B cell (primary cell): ENCODE measurements at regions not wholly inside any gene's neighbourhood (a gene's known extent, or its start where the extent isn't known, plus 50 kb on each side); places are given as distances from the start of the nearest gene placed in this dataset.

Experiments
- ATAC-seq: fragments of 200-7000 bp; cut with Tn5 transposase; one replicate; pipeline ENCODE4 v1.10.0; 2021; ENCODE audit warnings: low read depth, mild to moderate bottlenecking, moderate number of reproducible peaks, moderate library complexity
- CTCF ChIA-PET: fragments of 350-600 bp; sonication (Branson Sonifier 250); formaldehyde crosslinking; loops from one replicate; lab custom pipeline; 2021; ENCODE audit warnings: antibody characterized with exemption, inconsistent platforms; lab: Charles Lee
- POLR2A ChIA-PET: fragments of 350-600 bp; sonication (Branson Sonifier 250); formaldehyde crosslinking; loops from one replicate; lab custom pipeline; 2021; ENCODE audit warnings: antibody characterized with exemption; lab: Charles Lee
- DNase-seq: peaks from one replicate; pipeline ENCODE4 v3.0.0; 2013
- H2AFZ ChIP-seq: 2 replicates; pipeline ENCODE4 v1.6.1; 2012; ENCODE audit warnings: mild to moderate bottlenecking, low read depth, low read length; ENCODE audit not compliant: insufficient read depth, poor library complexity, severe bottlenecking
- H3K27ac ChIP-seq, 2 donors: 1 replicate in 1 of 2; 2 replicates in 1 of 2; pipeline ENCODE4 v1.5.1; 2012 to 2013; ENCODE audit warnings: low read length in 2 of 2, mild to moderate bottlenecking in 2 of 2, moderate library complexity in 1 of 2
- H3K27me3 ChIP-seq, 4 experiments: fragments of 200-600 bp in 1 of 4; sonication (generic) in 1 of 4; replicated peaks in 1 of 4; 1 replicate in 2 of 4; 2 replicates in 2 of 4; pipeline versions ENCODE4 v1.6.1 to v1.7.0; 2013 to 2016; ENCODE audit warnings: low read length in 3 of 4, mild to moderate bottlenecking in 2 of 4, mixed read lengths in 1 of 4, moderate library complexity in 1 of 4; ENCODE audit not compliant: insufficient read depth in 4 of 4, control insufficient read depth in 3 of 4; ENCODE audit errors: control extremely low read depth in 1 of 4
- H3K36me3 ChIP-seq, 2 experiments: replicated peaks in 1 of 2; 1 replicate in 1 of 2; 2 replicates in 1 of 2; pipeline versions ENCODE4 v1.6.1 to v1.7.1; 2013; ENCODE audit warnings: low read length in 1 of 2; ENCODE audit not compliant: insufficient read depth in 2 of 2, control insufficient read depth in 1 of 2; ENCODE audit errors: control extremely low read depth in 1 of 2, extremely low read depth in 1 of 2
- H3K4me1 ChIP-seq, 2 donors: fragments of 200-600 bp in 1 of 2; sonication (generic) in 1 of 2; 1 replicate in 1 of 2; 2 replicates in 1 of 2; pipeline versions ENCODE4 v1.5.1 to v1.6.1; 2013 to 2017; ENCODE audit warnings: low read length in 2 of 2; ENCODE audit not compliant: control insufficient read depth in 2 of 2, insufficient read depth in 2 of 2
- H3K4me2 ChIP-seq: replicated peaks from 2 replicates; pipeline ENCODE3; 2012; ENCODE audit warnings: mild to moderate bottlenecking, low read depth, low read length; ENCODE audit not compliant: poor library complexity, severe bottlenecking
- H3K4me3 ChIP-seq, 5 experiments: fragments of 200-600 bp in 1 of 5; sonication (generic) in 1 of 5; 1 replicate in 3 of 5; 2 replicates in 2 of 5; pipeline versions ENCODE4 v1.5.1 to v1.7.0; 2011 to 2016; ENCODE audit warnings: low read length in 4 of 5, mild to moderate bottlenecking in 4 of 5, low read depth in 2 of 5, control low read depth in 1 of 5, moderate library complexity in 1 of 5; ENCODE audit not compliant: insufficient read depth in 1 of 5; ENCODE audit errors: control extremely low read depth in 1 of 5, extremely low read depth in 1 of 5
- H3K79me2 ChIP-seq: fragments of 200-600 bp; sonication (generic); one replicate; pipeline ENCODE4 v1.6.0; 2016; ENCODE audit warnings: low read length; ENCODE audit not compliant: control insufficient read depth, insufficient read depth
- H3K9ac ChIP-seq: fragments of 200-600 bp; sonication (generic); 2 replicates; pipeline ENCODE4 v1.6.1; 2017; ENCODE audit warnings: mild to moderate bottlenecking, low read length, moderate library complexity
- H3K9me3 ChIP-seq, 3 donors: one replicate each; pipeline versions ENCODE4 v1.6.1 to v1.7.1; 2013; ENCODE audit warnings: low read length in 2 of 3; ENCODE audit not compliant: control insufficient read depth in 2 of 3, insufficient read depth in 1 of 3; ENCODE audit errors: control extremely low read depth in 1 of 3
- H4K20me1 ChIP-seq: 2 replicates; pipeline ENCODE4 v1.6.0; 2012; ENCODE audit warnings: mild to moderate bottlenecking, low read length; ENCODE audit not compliant: insufficient read depth, control insufficient read depth, poor library complexity, severe bottlenecking
- H3K27ac Mint-ChIP-seq: one replicate; pipeline ENCODE4 v1.8.0; 2021; ENCODE audit warnings: mixed read lengths
- H3K27me3 Mint-ChIP-seq: one replicate; pipeline ENCODE4 v1.8.0; 2021; ENCODE audit warnings: mixed read lengths
- H3K4me1 Mint-ChIP-seq: one replicate; pipeline ENCODE4 v1.8.0; 2021; ENCODE audit warnings: mixed read lengths
- H3K4me3 Mint-ChIP-seq: one replicate; pipeline ENCODE4 v1.8.0; 2021; ENCODE audit warnings: mixed read lengths
- H3K9me3 Mint-ChIP-seq: one replicate; pipeline ENCODE4 v1.8.0; 2022; ENCODE audit warnings: mixed read lengths; ENCODE audit not compliant: insufficient read depth
- EZH2 ChIP-seq: IDR thresholded peaks from 2 replicates; pipeline ENCODE4 v1.6.1; 2012; ENCODE audit warnings: borderline replicate concordance, low read depth, mild to moderate bottlenecking, moderate library complexity, low read length; ENCODE audit not compliant: insufficient read depth, poor library complexity, severe bottlenecking
- WGBS: methylation state at CpG from one replicate; pipeline ENCODE4 v1.1.5; 2013; ENCODE audit warnings: missing lambda C conversion rate; ENCODE audit not compliant: insufficient coverage; 5-methylcytosine and 5-hydroxymethylcytosine counted together
- intact Hi-C: fragments of 100-400 bp; cut with micrococcal nuclease; formaldehyde crosslinking; loops from one replicate; pipeline ENCODE4 v1.10.0; 2022
- TF ChIP-seq, protein P1 (sequence below): fragments of 200-600 bp; IDR thresholded peaks from one replicate; pipeline ENCODE4 v1.8.0; 2022; ENCODE audit warnings: antibody characterized with exemption, mild to moderate bottlenecking

DNA sequence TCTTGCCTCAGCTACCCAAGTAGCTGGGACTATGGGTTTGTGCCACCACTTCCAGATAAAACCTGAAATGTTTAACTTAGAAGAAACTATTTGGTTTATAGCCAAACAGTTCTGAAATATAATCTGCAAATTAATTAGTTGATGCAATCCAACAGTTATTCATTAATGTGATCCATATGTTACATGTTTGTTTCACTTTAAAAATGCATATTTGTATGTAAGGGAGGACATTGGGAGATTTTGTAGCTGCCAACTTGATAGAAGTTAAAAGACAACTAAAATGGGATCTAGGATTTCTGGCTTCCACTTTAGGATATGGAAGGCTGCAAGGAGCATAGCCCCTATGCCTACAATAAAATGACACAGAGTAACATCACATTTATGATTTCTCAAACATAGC, 532.5 kb upstream of the SLC10A2 start:
- no peaks in the 10 kb centered on the region for H3K27me3 Mint-ChIP-seq
- no peak for ATAC-seq

GRCh38 chr13:103573446-103573845, 507.2 kb upstream of the SLC10A2 start:
- Mint-ChIP-seq H3K27me3 (no peaks in the 10 kb centered on the region), H3K4me3 (no peak overlapping the region), H3K4me1 (no peaks in the 10 kb centered on the region), H3K27ac (no peak overlapping the region), H3K9me3 (peaks cover 5% of the 10 kb centered on the region)
- Histone ChIP-seq H3K79me2 (no peaks in the 10 kb centered on the region), H3K27me3 (no peaks in the 10 kb centered on the region), H2AFZ (no peak overlapping the region), H3K9me3 (peaks cover 0 to 8% (median 0%) of the 10 kb centered on the region in 3 donors), H3K36me3 (no peaks in the 10 kb centered on the region), H3K4me1 (no peaks in the 10 kb centered on the region), H3K4me3 (no peak overlapping the region), H3K9ac (no peak overlapping the region), H3K27ac (no peak overlapping the region), H4K20me1 (no peaks in the 10 kb centered on the region), H3K4me2 (no peak overlapping the region)
- DNase-seq = no peak
- ChIA-PET POLR2A (no interaction called here), CTCF (no interaction called here)
- 94% methylated on average over 2 of the region's 4 CpGs for WGBS
- ATAC-seq = no peak
- no peak for TF ChIP-seq EZH2
- TF ChIP-seq, protein P1, sequence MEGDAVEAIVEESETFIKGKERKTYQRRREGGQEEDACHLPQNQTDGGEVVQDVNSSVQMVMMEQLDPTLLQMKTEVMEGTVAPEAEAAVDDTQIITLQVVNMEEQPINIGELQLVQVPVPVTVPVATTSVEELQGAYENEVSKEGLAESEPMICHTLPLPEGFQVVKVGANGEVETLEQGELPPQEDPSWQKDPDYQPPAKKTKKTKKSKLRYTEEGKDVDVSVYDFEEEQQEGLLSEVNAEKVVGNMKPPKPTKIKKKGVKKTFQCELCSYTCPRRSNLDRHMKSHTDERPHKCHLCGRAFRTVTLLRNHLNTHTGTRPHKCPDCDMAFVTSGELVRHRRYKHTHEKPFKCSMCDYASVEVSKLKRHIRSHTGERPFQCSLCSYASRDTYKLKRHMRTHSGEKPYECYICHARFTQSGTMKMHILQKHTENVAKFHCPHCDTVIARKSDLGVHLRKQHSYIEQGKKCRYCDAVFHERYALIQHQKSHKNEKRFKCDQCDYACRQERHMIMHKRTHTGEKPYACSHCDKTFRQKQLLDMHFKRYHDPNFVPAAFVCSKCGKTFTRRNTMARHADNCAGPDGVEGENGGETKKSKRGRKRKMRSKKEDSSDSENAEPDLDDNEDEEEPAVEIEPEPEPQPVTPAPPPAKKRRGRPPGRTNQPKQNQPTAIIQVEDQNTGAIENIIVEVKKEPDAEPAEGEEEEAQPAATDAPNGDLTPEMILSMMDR = no peak
- intact Hi-C loops = no loop called here

More for the DNA sequence above, 532.5 kb upstream of the SLC10A2 start:
- no peaks in the 10 kb centered on the region for H3K36me3 ChIP-seq
- H2AFZ ChIP-seq = no peak overlapping the region
- H3K79me2 ChIP-seq = no peaks in the 10 kb centered on the region
- no peaks in the 10 kb centered on the region for H3K9me3 Mint-ChIP-seq
- no peak overlapping the region for H3K9ac ChIP-seq
- no peaks in the 10 kb centered on the region for H3K4me1 Mint-ChIP-seq
- CTCF ChIA-PET = no interaction called here
- H3K27me3 ChIP-seq = no peaks in the 10 kb centered on the region
- no peak overlapping the region for H3K4me2 ChIP-seq
- no peaks in the 10 kb centered on the region for H4K20me1 ChIP-seq
- intact Hi-C loops = no loop called here
- H3K4me3 ChIP-seq = no peak overlapping the region
- POLR2A ChIA-PET = no interaction called here
- no peak overlapping the region for H3K27ac ChIP-seq
- no peak overlapping the region for H3K4me3 Mint-ChIP-seq
- no peak for TF ChIP-seq EZH2
- TF ChIP-seq, protein P1 = no peak
- H3K9me3 ChIP-seq = peaks cover 0 to 5% (median 0%) of the 10 kb centered on the region in 3 donors
- H3K27ac Mint-ChIP-seq = no peak overlapping the region
- no peak for DNase-seq
- no peaks in the 10 kb centered on the region for H3K4me1 ChIP-seq
